ENCODE measurements at regions not wholly inside any gene's neighbourhood (a gene's known extent, or its start where the extent isn't known, plus 50 kb on each side); places are given as distances from the start of the nearest gene placed in this dataset.
"Not testable (repeated sequence)": the region's sequence is repeated elsewhere in the genome, so short reads cannot be mapped to it uniquely, and the experiment has no call there.

DNA sequence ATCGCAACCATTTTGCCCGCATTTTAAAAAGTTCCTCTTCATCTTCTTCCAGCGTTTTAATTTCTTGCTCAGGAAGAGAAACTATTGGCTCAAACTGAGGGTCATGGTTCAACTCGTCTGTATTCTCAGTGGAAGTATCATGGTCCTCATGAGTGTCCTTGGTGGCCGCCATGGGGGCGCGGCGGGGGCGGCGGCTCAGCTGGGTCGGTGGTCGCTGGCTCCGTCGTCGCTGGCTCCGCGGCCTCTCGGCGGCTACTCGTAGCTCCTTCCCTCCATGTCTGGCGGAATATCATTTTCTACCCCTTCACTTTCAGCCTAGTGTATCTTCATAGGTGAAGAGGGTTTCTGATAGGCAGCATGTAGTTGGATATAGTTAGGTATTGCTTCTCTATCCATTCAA, 492.0 kb upstream of the MAGEB18 start:
- no peak for DNase-seq

GRCh38 chrX:25648790-25649189, 489.4 kb upstream of the MAGEB18 start:
- DNase-seq = no peak

GRCh38 chrX:25650216-25650820, 487.8 kb upstream of the MAGEB18 start:
- no peak for DNase-seq

- no peak for DNase-seq
Measured at GRCh38 chrX:25659317-25659716, 478.8 kb upstream of the MAGEB18 start.

DNA sequence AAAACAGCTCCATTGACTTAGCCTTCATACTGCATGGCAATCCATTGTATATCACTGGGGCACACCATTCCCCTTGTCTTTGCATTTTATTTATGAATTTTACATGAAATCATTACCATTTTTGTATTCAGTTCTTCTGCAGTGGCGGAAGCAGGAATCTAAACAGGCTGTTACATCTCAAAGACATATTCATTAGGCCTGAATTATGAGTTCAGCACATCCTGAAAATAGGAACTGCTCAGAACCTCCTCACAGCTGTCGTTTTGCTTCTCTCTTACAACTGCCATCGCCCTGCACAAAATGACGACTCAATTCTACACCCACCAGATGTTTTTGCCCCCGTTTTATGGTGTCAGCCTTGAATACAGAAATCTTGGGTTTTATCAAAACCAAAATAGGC, 474.4 kb upstream of the MAGEB18 start:
- no peak for DNase-seq

DNA sequence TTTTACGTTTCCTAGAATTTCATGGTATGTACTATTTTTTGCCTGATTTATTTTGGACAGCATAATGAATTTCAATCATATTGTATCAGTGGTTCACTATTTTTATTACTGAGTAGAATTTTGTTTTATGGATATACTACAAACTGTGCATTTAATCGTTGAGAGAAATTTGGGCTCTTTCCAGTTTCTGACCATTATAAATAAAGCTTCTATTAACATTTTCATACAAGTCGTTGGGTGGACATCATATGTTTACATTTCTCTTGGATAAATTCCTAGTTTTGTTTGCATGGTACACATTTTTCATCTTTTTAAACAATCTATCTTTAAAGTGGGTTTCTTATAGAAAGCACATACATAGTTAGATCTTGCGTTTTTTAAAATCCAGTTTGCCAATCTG, 472.7 kb upstream of the MAGEB18 start:
- no peak for DNase-seq

GRCh38 chrX:25667681-25668080, 470.5 kb upstream of the MAGEB18 start:
- no peak for DNase-seq

DNA sequence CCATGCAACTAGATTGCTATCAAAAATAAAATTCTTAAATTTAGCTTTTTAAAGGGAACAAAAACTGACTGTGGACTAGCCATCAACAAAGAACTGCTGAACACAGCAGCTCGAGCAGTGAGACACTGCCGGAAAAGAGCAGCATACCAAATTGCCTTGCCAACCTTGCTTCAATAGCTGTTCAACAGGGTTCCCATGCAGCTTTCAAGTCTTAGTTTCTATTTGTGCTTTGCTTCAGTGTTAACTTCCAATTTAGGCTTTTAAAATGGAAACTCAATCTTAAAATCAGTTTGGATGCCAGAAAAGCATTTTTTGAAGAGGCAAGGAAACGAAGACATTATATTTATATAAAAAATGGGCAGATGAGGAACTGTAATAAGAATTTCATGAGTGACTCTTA, 463.4 kb upstream of the MAGEB18 start:
- DNase-seq = no peak

- no peak for DNase-seq
Measured at GRCh38 chrX:25701876-25702275, 436.3 kb upstream of the MAGEB18 start.

GRCh38 chrX:25717122-25717521, 421.0 kb upstream of the MAGEB18 start:
- no peak for DNase-seq

GRCh38 chrX:25721564-25721963, 416.6 kb upstream of the MAGEB18 start:
- DNase-seq = peak; percentile 19

GRCh38 chrX:25726539-25726938, 411.6 kb upstream of the MAGEB18 start:
- no peak for DNase-seq

GRCh38 chrX:25733148-25733547, 405.0 kb upstream of the MAGEB18 start:
- DNase-seq = no peak

- DNase-seq = no peak
Measured at GRCh38 chrX:25737540-25737939, 400.6 kb upstream of the MAGEB18 start.

- DNase-seq = no peak
Measured at GRCh38 chrX:25742334-25742733, 395.8 kb upstream of the MAGEB18 start.

DNA sequence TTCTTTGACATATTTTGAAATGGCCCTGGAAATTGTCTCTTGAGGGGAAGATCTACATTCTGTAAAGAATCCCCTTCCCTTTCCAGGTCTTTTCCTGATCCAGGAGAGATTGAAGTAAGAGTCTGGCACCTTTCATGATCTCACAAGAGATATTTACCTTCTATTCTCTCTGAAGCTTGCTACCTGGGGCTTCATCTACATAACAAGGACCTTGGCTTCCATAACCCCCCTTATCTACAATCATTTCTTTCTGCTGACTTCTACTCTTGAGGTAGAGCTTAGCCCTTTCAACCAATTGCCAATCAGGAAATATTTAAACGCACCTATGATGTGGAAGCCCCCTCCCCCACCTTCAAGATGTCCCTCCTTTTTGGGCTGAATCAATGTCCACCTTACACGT, 383.7 kb upstream of the MAGEB18 start:
- DNase-seq = no peak

GRCh38 chrX:25755194-25755593, 382.9 kb upstream of the MAGEB18 start:
- DNase-seq = no peak

GRCh38 chrX:25762656-25763055, 375.5 kb upstream of the MAGEB18 start:
- DNase-seq = no peak

DNA sequence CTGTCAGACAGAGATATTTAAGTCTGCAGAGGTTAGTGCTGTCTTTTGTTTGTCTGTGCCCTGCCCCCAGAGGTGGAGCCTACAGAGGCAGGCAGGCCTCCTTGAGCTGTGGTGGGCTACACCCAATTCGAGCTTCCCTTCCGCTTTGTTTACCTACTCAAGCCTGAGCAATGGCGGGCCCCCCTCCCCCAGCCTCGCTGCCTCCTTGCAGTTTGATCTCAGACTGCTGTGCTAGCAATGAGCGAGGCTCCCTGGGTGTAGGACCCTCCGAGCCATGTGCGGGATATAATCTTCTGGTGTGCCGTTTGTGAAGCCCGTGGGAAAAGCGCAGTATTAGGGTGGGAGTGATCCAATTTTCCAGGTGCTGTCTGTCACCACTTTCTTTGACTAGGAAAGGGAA, 366.3 kb upstream of the MAGEB18 start:
- not testable (repeated sequence) for DNase-seq

DNA sequence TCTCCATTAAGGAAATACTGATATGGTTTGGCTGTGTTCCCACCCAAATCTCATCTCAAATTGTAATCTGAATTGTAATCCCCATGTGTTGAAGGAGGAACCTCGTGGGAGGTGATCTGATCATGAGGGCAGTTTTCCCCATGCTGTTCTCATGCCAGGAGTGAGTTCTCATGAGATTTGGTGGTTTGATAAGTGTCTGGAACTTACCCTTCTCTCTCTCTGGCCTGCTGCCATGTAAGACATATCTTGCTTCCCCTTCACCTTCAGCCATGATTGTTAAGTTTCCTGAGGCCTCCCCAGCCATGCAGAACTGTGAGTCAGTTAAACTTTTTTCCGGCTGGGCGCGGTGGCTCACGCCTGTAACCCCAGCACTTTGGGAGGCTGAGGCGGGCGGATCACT, 340.3 kb upstream of the MAGEB18 start:
- not testable (repeated sequence) for DNase-seq

DNA sequence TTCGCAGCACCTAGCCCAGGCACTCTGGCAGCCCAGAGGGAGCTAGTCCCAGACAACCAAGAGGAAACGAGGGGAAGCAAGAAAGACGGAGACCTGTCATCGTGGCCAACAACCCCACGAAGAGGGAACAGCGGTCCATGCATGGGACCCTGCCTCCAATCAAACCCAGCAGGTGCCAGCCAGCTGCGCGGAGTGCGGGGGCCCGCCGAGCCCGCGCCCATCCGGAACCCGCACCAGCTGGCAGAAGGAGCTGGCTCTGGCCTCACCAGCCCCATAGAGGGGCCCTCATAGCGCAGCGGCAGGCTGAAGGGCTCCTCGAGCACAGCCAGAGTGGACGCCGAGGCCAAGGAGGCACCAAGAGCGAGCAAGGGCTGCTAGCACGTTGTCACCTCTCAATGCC, 332.4 kb upstream of the MAGEB18 start:
- DNase-seq = no peak

GRCh38 chrX:25807022-25807421, 331.1 kb upstream of the MAGEB18 start:
- no peak for DNase-seq

GRCh38 chrX:25810202-25810601, 327.9 kb upstream of the MAGEB18 start:
- DNase-seq = no peak

GRCh38 chrX:25819879-25820278, 318.3 kb upstream of the MAGEB18 start:
- no peak for DNase-seq

DNA sequence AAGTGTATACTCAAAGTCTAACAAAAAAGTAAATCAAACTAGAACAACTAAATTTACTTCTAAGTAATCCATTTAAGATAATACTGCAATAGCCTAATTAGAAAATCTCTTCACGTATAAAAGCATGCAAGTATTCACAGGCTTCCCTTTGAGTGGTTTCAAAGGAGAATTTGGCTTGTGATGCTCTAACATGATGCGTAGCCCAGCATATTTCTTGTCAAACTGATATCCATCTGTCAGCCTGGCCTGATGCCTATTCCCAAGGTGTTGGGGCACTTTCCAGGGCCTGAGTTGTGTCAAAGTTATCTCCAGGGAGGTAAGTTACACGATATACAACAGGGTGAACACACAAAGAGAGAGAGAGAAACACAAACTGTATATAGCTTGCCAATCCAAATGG, 287.0 kb upstream of the MAGEB18 start:
- no peak for DNase-seq

DNA sequence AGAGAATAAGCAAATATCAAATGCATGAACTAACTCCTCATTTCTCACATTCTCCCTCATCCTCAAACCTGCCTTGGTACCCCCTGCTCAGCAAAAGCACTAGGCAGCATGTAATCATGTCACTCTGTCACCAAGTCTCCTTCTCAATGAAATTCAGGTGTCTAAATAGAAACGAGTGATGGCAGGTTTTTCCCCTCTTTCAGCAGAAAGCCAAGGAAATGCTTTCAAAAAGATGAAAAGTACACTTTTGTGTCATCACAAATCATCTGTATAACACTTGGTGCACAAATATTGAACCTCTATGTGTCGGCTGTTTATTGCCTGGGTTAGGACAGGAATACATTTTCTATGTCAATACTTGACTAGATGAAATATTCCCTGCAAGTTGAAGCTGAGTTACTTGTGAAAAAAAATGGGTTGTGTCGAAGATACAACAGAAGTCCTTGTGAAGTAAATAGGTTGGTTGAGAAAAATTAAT, 285.1 kb upstream of the MAGEB18 start:
- no peak for DNase-seq
